OCI-LY1 (cell line): ENCODE measurements at regions not wholly inside any gene's neighbourhood (a gene's known extent, or its start where the extent isn't known, plus 50 kb on each side); places are given as distances from the start of the nearest gene placed in this dataset.

Experiments used
- H2AFZ ChIP-seq: fragments of 200-600 bp; sonication (generic), shearing (Covaris generic); 2 replicates; pipeline ENCODE4 v1.6.0; 2014; ENCODE audit warnings: antibody characterized with exemption, mild to moderate bottlenecking, low read length
- H3F3A ChIP-seq: fragments of 200-600 bp; sonication (generic), shearing (Covaris generic); 2 replicates; pipeline ENCODE4 v1.6.0; 2014; ENCODE audit warnings: mild to moderate bottlenecking, antibody characterized with exemption, low read length, moderate library complexity; ENCODE audit not compliant: insufficient read depth
- H3K27ac ChIP-seq: fragments of 200-600 bp; sonication (generic); 2 replicates; pipeline ENCODE4 v1.5.1; 2014; ENCODE audit warnings: low read length, mixed run types, mild to moderate bottlenecking, low read depth; ENCODE audit not compliant: poor library complexity, severe bottlenecking
- H3K27me3 ChIP-seq: fragments of 200-600 bp; sonication (generic); 2 replicates; pipeline ENCODE4 v1.6.0; 2014; ENCODE audit warnings: antibody characterized with exemption, mild to moderate bottlenecking, low read length, moderate library complexity; ENCODE audit not compliant: insufficient read depth
- H3K36me3 ChIP-seq: fragments of 200-600 bp; sonication (generic); 2 replicates; pipeline ENCODE4 v1.6.1; 2014; ENCODE audit warnings: mild to moderate bottlenecking, antibody characterized with exemption, low read length, moderate library complexity, mixed read lengths; ENCODE audit not compliant: insufficient read depth
- H3K4me1 ChIP-seq: fragments of 200-600 bp; sonication (generic); 2 replicates; pipeline ENCODE4 v1.5.1; 2014; ENCODE audit warnings: mild to moderate bottlenecking, low read length, moderate library complexity; ENCODE audit not compliant: insufficient read depth, severe bottlenecking
- H3K4me2 ChIP-seq: fragments of 200-600 bp; sonication (generic), shearing (Covaris generic); 2 replicates; pipeline ENCODE4 v1.6.1; 2014; ENCODE audit warnings: low read length
- H3K4me3 ChIP-seq: fragments of 200-600 bp; sonication (generic); 2 replicates; pipeline ENCODE4 v1.5.1; 2014; ENCODE audit warnings: low read length, low read depth, mild to moderate bottlenecking, mixed read lengths; ENCODE audit not compliant: poor library complexity, severe bottlenecking
- H3K79me2 ChIP-seq: fragments of 200-600 bp; shearing (Covaris generic); 2 replicates; pipeline ENCODE4 v1.6.1; 2016; ENCODE audit warnings: mixed run types, low read length, mixed read lengths; ENCODE audit not compliant: insufficient read depth
- H3K9ac ChIP-seq: fragments of 200-600 bp; sonication (generic), shearing (Covaris generic); 2 replicates; pipeline ENCODE4 v1.6.1; 2014; ENCODE audit warnings: mild to moderate bottlenecking, low read length, mixed read lengths
- H3K9me2 ChIP-seq: fragments of 200-600 bp; sonication (generic), shearing (Covaris generic); 2 replicates; pipeline ENCODE4 v1.6.1; 2014; ENCODE audit warnings: low read depth, mild to moderate bottlenecking, low read length, mixed read lengths
- H3K9me3 ChIP-seq: fragments of 200-600 bp; shearing (Covaris generic); 2 replicates; pipeline ENCODE4 v1.6.1; 2014; ENCODE audit warnings: low read length, mixed read lengths
- H4K20me1 ChIP-seq: fragments of 200-600 bp; sonication (generic), shearing (Covaris generic); 2 replicates; pipeline ENCODE4 v1.6.0; 2016; ENCODE audit warnings: mild to moderate bottlenecking, low read length; ENCODE audit not compliant: insufficient read depth
- EZH2 ChIP-seq: fragments of 200-600 bp; sonication (generic), shearing (Covaris generic); IDR thresholded peaks from 2 replicates; pipeline ENCODE4 v1.8.0; 2017; ENCODE audit warnings: borderline replicate concordance, mixed run types, mild to moderate bottlenecking, antibody characterized with exemption, low read length, moderate library complexity, mixed read lengths
- TF ChIP-seq, protein P1 (sequence below): fragments of 200-600 bp; sonication (generic), shearing (Covaris generic); IDR thresholded peaks from 2 replicates; pipeline ENCODE4 v1.5.1; 2017; ENCODE audit warnings: mild to moderate bottlenecking, antibody characterized with exemption, low read length, moderate library complexity, mixed read lengths

GRCh38 chr18:28409811-28410210, 232.9 kb upstream of the CDH2 start:
- Histone ChIP-seq H4K20me1 (no peaks in the 10 kb centered on the region), H3K9ac (no peak overlapping the region), H3K79me2 (no peaks in the 10 kb centered on the region), H3K9me3 (no peaks in the 10 kb centered on the region), H3K27ac (no peak overlapping the region), H3K36me3 (no peaks in the 10 kb centered on the region), H3K4me3 (no peak overlapping the region), H3K9me2 (no peaks in the 10 kb centered on the region), H3K4me1 (no peaks in the 10 kb centered on the region), H3K27me3 (no peaks in the 10 kb centered on the region), H2AFZ (no peak overlapping the region), H3K4me2 (no peak overlapping the region), H3F3A (no peaks in the 10 kb centered on the region)
- TF ChIP-seq EZH2: no peak
- TF ChIP-seq, protein P1, sequence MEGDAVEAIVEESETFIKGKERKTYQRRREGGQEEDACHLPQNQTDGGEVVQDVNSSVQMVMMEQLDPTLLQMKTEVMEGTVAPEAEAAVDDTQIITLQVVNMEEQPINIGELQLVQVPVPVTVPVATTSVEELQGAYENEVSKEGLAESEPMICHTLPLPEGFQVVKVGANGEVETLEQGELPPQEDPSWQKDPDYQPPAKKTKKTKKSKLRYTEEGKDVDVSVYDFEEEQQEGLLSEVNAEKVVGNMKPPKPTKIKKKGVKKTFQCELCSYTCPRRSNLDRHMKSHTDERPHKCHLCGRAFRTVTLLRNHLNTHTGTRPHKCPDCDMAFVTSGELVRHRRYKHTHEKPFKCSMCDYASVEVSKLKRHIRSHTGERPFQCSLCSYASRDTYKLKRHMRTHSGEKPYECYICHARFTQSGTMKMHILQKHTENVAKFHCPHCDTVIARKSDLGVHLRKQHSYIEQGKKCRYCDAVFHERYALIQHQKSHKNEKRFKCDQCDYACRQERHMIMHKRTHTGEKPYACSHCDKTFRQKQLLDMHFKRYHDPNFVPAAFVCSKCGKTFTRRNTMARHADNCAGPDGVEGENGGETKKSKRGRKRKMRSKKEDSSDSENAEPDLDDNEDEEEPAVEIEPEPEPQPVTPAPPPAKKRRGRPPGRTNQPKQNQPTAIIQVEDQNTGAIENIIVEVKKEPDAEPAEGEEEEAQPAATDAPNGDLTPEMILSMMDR: no peak

GRCh38 chr18:28408528-28408927, 231.6 kb upstream of the CDH2 start:
- Histone ChIP-seq H4K20me1 (no peaks in the 10 kb centered on the region), H3K4me3 (no peak overlapping the region), H3F3A (no peaks in the 10 kb centered on the region), H3K79me2 (no peaks in the 10 kb centered on the region), H3K27me3 (no peaks in the 10 kb centered on the region), H2AFZ (no peak overlapping the region), H3K4me1 (no peaks in the 10 kb centered on the region), H3K4me2 (no peak overlapping the region), H3K9ac (no peak overlapping the region), H3K9me3 (no peaks in the 10 kb centered on the region), H3K27ac (no peak overlapping the region), H3K9me2 (no peaks in the 10 kb centered on the region), H3K36me3 (no peaks in the 10 kb centered on the region)
- TF ChIP-seq EZH2: no peak
- TF ChIP-seq, protein P1: no peak

- TF ChIP-seq, protein P1: no peak
- no peak for TF ChIP-seq EZH2
- Histone ChIP-seq H3K9me3 (no peaks in the 10 kb centered on the region), H4K20me1 (no peaks in the 10 kb centered on the region), H3K27me3 (no peaks in the 10 kb centered on the region), H3K9ac (no peak overlapping the region), H3K79me2 (no peaks in the 10 kb centered on the region), H3F3A (no peaks in the 10 kb centered on the region), H2AFZ (no peak overlapping the region), H3K4me3 (no peak overlapping the region), H3K27ac (no peak overlapping the region), H3K4me2 (no peak overlapping the region), H3K36me3 (no peaks in the 10 kb centered on the region), H3K9me2 (no peaks in the 10 kb centered on the region), H3K4me1 (no peaks in the 10 kb centered on the region)
Observed at GRCh38 chr18:28407681-28408080, 230.8 kb upstream of the CDH2 start.
